Amniotic epithelial cell (primary cell): ENCODE measurements at regions not wholly inside any gene's neighbourhood (a gene's known extent, or its start where the extent isn't known, plus 50 kb on each side); places are given as distances from the start of the nearest gene placed in this dataset.
"Not testable (repeated sequence)": the region's sequence is repeated elsewhere in the genome, so short reads cannot be mapped to it uniquely, and the experiment has no call there.

Source experiments
- DNase-seq: peaks from one replicate; pipeline ENCODE4 v3.0.0-alpha.2; 2010; ENCODE audit warnings: low read depth

DNA sequence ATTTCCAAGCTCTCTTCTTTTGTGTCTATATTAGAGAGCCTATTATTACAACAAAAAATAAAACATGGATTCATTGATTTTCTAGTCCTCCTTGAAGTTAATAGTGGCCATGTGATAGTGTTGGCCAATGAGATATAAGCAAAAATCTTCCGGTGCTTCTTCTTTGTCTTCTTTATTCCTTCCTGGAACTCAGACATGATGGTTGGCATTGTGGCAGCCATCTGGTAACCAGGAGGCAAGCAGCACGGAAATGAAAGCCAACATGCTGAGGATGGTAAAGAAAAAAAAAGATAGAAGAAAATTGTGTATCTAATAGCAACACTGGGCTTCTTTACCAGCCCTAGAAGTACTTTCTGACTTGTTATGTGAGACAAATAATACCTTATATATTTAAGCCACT lies 50.8 kb upstream of the SEL1L start:
- DNase-seq = no peak

DNA sequence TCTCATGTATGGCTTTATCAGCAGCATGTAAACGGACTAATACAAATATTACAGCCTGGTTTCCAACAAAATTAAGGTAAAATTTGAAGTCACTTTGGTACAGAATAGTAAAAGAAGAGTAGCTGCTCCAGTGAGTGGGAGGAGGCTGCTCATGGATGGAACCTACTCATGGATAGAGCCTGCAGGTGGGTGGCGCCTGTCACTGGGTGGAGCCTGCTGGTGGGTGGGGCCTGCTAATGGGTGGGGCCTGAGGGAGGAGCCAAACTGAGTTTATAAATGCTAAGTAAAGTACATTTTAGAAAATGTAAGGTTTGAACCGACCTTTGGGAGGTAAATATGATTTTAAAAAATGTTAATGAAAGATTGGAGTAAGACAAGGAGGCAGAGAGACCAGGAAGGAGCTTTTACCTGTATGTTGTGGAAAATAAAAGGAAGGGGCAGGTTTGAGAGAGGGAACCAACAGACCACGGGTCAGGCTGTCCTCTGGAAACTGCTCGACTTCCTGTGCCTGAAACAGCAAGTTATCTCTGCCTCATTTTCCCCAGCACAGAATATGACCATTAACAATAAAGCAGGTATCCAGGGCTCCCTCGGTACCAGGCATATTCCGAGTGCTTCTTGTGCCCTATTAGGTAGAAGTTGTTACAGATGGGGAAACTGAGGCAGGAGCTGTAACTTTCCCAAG lies 55.9 kb upstream of the SEL1L start:
- DNase-seq = no peak

DNA sequence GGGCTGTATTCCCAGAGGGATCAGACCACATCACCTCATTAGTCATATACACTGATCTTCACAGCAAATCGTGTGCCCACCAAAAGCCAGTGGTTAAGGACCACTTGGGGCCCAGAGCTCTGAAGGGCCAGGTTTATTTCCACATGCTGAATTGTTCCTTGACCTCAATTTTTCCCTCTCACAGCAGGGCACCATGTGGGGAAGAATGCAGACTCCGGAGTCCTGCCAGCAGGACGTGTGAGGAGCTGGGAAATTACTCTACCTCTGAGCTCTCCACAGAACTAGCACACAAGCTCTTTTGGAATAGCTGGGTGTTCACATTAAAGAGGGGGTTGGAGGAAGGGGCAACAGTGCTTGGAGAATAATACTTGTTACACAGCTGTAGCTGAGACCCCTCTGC lies 57.6 kb upstream of the SEL1L start:
- no peak for DNase-seq

DNA sequence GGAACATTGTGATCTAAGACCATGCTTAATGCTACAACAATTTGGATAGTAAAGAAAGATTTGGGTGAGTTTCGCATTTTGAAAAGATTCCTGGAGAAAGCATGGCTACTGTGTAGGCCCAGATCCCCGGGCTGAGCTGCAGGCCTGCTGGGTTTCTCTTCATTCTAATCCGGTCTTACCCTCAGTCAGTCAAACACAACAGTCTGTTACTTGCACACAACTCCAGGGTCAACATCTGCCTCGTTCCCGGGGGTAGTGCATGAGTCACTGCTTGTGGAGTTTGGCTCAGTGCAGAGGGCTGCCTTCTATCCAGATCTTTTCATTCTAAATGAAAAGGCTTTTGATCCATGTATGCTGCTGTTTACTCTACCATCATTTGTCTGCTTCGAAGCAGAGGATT lies 60.4 kb upstream of the SEL1L start:
- DNase-seq = no peak

DNA sequence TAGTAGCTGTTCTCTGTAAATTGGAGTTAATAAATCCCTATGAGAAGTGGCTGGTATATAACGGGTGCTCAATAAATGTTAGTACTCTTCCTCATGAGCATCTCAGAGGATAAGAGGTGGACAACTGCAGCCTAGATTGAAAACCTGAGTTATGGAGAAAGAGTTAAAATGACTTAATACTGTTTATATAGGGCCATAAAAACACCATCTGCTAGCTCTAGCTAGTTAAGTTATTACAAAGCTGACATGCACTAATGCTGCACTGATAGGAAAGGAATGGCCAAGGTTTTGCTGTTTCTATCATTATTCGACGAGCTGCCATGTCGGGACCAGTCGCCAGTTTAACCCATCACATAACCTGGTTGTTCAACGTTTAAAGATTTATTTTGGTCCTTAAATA lies 72.0 kb upstream of the SEL1L start:
- no peak for DNase-seq

DNA sequence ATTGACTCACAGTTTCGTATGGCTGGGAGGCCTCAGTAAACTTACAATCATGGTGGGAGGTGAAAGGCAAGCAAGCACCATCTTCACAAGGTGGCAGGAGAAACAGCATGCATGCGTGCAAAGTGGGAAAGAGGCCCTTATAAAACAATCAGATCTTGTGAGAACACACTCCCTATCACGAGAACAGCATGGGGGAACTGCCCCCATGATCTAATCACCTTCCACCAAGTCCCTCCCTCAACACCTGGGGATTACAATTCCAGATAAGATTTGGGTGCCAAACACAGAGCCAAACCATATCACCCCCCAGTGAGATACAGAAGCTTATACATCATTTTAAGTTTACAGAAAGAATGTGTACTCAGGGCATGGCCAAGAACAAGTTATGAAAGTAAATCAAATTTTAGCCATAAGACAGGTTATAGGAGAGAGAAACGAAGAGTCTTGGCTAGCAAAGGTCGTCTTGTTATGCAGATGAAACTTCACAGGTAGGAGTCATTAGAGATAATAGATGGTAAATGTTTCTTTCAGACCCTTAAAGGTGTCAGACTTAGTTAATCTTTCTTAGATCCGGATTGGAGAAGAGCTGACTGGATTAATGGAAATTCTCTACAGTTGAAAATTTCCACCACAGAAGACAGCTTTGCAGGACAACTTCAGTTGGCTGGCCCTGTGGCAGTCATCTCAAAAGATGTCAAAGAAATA lies 79.8 kb upstream of the SEL1L start:
- no peak for DNase-seq

DNA sequence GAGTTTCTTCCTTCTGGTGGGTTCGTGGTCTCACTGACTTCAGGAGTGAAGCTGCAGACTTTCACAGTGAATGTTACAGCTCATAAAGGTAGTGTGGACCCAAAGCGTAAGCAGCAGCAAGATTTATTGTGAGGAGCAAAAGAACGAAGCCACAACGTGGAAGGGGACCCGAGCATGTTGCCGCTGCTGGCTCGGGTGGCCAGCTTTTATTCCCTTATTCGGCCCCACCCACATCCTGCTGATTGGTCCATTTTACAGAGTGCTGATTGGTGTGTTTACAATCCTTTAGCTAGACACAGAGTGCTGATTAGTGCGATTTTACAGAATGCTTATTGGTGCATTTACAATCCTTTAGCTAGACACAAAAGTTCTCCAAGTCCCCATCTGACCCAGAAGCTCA lies 80.6 kb upstream of the SEL1L start:
- DNase-seq = not testable (repeated sequence)

DNA sequence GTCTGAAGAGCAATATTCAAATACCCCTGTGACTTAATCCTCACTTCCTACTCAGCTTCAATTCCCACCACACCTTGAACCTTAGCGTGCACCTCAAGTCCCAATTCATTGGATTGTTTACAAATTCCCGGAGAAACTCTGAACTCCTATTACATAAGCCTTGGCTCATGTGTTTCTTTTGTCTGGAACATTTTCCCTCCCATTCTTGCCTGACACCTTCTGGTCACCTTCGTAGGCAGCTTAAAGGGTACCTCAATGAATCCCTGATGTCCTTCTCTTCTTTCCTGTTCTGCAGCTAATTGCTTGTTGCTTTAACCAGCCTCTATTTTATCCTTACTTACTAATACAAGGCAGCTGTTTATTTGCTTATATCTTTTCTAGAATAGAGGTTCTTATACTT lies 85.0 kb upstream of the SEL1L start:
- DNase-seq = no peak

DNA sequence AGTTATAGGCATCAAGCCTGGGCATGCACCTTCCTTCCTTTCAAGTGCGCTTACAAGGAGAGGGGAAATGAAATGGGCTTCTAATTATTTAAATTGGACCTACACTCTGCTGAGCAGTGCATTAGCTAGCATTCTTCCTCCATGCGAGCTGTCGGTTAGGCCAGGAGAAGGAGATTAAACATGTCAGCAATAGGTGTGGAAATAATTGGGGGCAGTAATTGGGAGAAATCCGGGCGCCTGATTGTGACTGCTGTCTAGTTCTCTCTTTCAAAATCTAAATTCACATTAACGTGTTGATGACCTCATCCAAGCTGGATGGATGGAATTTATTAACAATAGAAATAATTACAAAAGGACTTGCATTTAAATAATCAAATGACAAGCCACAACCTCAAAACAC lies 86.2 kb upstream of the SEL1L start:
- no peak for DNase-seq

DNA sequence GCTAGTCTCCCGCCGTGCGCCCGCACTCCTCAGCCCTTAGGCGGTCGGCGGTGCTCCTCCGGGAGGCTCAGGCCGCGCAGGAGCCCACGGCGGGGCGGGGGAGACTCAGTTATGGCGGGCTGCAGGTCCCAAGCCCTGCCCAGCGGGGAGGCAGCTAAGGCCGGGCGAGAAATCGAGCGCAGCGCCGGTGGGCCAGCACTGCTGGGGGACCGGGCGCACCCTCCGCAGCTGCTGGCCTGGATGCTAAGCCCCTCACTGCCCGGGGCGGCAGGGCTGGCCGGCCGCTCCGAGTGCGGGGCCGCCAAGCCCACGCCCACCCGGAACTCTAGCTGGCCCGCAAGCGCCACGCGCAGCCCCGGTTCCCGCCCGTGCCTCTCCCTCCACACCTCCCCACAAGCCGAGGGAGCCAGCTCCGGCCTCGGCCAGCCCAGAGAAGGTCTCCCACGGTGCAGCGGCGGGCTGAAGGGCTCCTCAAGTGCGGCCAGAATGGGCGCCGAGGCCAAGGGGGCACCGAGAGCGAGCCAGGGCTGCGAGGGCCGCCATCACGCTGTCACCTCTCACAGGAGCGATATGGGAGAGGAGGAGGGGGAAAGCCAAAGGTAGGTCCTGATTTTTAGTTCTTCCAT lies 90.2 kb upstream of the SEL1L start:
- DNase-seq = not testable (repeated sequence)

DNA sequence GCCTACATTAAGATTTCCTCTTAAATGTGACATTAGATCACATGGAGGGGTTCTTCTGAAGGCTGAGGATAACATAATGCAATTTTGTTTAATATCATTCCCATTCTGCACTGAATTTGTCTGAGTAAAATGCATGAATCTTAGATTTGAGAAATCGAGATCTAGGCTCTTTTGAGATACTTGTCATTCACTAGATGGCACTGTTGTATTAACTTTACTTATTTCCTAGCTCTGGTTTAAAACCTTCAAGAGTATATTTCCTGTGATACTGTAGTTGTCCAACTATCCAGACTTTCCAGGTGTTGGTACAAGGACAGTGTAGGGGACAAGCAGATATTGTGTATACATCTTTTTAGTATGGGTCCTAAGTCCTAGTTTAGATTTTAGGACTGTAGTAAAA lies 91.7 kb upstream of the SEL1L start:
- peak; percentile 3 for DNase-seq

DNA sequence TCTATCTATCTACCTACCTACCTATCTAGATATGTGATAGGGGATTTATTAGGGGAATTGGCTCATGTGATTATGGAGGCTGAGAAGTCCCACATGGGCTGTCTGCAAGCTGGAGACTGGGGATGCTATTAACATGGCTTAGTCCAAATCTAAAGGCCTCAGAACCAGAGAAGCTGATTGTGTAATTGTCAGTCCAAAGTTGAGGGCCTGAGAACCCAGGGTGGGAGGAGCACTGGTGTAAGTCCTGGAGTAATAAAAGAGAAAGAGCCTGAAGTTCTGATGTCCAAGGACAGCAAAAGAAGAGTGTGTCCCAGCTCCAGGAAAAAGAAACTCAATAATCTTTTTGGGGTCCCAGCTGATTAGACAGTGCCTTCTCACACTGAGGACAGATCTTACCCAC lies 98.5 kb upstream of the SEL1L start:
- no peak for DNase-seq

DNA sequence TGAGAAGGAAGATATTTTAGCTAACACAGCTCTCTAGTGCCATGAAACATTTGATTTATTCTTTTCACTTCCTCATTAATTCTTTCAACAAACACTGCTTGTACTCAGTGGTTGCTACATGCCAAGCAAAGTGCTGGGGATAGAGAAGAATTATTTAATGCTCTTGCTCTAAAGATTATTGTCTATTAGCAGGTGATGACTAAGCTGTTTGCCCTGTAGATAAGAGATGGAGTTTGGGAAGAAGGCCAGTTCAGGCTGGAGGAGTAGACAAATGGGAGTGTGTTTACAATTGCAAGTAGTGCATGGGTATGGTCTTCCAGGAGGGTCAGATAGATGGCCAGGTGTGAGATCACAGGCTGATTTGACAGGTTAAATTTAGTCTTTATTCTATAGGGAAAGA lies 99.8 kb upstream of the SEL1L start:
- DNase-seq = no peak

DNA sequence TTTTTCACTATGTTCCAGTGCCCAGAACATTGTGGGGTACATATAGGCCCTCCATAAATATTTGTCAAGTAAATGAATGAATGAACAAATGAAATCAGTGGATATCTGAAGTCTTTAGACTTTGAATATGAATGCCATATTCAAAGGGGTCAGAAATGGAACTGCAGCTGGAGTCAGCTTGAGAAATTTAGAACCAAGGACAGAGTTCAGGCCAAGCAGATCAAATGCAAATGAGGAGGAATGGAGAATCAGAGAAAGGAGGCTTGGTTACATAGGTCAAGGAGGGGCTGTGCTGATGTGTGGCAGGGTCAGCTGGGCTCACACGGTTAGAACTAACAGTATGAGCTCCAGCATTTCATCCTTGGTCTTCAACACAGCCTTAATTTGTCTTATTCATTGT lies 104.0 kb upstream of the SEL1L start:
- no peak for DNase-seq

DNA sequence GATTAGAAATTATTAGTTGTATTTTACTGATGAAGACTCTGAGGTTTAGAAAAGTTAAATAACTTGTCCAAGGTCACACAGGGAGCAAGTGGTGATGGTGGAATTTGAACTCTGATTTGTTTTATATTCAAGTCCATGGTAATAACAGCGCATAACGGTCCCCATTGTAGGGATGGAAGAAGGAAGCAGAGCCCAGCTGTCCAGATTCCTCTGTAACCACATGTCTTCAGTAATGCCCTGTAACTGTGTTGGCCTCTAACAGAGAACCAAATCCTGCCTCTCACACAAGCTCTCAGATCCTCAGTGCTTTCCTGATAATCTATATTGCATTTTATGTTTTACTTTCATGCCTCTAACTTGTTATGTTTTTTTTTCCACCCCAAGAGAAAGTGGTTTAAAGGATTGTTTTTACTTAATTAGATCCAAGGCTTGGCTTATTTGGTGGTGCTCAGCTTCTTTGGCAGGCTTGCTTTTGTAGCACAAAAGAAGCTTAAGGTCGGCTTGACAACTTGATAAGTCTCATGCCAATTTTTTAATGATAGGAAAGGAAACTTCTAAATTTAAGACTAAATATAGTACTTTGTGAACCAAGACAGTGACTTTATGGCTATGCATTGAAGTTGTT lies 105.1 kb upstream of the SEL1L start:
- DNase-seq = no peak

DNA sequence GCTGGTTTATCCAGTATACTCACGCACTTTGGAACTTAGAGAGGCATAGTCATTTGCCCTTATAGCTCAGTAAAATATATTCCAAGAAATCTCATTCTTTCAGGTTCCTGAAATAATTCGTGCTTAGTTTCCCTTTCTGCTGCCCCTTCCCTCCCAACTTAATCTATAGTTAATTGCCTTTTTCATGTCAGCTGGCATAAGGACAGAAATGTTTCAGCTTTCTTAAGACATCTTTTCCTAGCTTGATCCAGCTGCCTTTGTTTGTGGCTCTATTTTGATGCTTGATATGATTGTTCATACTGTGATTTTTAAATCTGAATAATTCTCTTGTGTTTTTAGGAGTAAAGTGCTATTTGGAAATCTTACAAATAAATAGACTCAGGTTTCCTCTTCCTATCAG lies 120.0 kb upstream of the SEL1L start:
- no peak for DNase-seq

DNA sequence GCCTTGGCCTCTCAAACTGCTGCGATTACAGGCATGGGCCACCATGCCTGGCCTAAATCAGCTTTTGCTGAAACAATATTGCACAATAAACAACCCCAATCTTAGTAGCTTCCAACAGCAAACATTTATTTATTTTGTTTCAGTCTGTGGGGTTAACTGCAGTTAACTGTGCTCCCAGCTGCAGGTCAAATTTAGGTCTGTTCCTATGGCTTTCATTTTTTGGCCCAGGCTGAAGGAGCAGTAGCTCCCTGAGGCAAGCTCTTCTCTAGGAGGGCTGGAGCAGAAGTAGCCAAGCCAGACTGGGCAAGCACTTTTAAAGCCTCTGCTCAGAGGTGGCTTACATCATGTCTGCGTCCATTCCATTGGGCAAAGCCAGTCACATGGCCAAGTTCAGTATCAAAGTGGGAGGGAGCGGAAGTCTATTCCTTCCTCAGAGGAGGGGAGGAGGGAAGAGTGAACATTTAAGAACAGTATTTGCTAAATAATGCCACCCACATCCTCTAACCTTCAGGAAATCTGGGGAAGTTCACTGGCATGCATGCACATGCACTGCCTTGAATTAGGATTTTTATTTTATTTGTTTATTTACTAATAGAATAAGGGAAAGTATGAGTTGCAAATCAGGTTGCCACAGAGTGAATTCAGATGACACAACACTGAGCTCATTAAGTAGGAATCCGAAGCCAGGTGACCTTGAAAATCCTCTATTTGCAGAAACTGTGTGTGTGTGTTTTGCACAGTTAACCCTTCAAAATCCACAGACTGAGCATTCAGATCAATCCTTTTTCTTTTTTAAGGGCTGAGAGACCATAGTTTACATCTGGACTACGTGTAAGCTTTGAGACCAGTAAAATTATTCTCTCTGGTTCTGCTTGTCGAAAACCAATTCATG lies 122.0 kb upstream of the SEL1L start:
- DNase-seq = no peak

DNA sequence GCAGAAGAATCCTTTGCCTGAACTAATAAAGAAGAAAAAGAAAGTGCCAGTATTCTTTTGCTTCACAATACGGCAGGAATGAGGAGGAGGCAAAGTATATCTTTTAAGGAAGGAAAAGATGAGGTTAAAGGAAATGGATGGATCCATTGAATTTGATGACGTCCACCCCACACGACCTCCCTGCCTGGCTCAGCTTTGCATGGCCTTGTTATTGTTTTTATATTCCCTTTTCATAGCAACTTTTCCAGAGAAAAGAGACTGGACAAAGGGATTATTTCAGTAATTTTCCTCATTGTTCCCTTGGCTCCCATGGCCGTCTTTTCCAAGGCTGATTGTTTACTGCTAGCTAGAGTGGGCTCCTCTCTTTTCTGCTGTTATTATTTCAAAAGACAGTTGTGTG lies 123.2 kb upstream of the SEL1L start:
- no peak for DNase-seq

DNA sequence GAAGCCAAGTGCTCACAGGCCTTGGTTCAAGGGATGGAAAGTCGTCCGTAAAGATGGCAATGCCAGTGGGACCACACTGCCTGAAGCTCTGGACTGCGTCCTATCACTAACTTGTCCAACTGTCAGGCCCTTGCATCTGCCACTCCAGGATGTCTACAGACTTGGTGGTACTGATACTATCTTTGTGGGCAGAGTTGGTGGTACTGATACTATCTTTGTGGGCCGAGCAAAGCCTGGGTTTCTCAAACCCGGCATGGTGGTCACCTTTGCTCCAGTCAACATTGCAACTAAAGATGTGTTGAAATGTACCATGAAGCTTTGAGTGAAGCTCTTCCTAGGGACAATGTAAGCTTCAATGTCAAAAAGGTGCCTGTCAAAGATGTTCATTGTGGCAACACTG lies 128.4 kb upstream of the SEL1L start:
- no peak for DNase-seq

DNA sequence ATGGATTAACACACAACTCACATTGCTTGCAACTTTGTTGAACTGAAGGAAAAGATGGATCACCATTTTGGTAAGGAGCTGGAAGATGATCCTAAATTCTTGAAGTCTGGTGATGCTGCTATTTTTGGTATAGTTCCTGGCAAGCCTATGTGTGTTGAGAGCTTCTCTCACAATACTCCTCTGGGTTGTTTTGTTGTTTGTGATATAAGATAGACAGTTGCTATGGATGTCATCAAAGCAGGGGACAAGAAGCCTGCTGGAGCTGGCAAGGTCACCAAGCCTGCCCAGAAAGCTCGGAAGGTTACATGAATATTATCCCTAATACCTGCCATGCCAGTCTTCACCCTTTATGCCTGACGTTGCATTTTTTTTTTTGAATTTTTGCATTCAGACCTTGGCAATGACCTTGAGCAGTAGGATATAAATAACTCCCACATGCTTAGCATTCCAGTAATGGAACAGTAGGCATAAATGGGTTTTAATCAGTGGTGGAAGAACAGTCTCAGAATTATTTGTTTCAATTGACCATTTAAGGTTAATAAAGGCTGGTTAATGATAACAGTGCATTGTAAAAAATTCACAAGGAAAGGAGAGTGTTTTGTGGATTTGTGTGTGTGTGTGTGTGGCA lies 129.0 kb upstream of the SEL1L start:
- no peak for DNase-seq

DNA sequence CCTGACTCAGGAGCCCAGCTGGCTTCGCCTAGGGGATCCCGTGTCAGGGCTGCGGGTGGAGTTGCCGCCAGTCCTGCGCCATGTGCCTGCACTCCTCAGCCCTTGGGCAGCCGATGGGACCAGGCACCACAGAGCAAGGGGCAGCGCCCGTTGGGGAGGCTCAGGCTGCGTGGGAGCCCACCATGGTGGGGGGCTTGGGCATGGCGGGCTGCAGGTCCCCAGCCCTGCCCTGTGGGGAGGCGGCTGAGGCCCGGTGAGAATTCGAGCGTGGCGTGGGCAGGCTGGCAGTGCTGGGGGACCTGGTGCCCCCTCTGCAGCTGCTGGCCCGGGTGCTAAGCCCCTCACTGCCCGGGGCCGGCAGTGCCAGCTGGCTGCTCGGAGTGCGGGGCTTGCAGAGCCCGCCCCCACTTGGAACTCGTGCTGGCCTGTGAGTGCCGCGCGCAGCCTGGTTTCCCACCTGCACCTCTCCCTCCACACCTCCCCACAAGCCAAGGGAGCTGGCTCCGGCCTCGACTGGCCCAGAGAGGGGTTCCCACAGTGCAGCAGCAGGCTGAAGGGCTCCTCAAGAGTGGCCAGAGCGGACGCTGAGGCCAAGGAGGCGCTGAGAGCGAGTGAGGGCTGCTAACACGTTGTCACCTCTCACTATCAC lies 135.1 kb upstream of the SEL1L start:
- DNase-seq = no peak
